ENCODE measurements at regions not wholly inside any gene's neighbourhood (a gene's known extent, or its start where the extent isn't known, plus 50 kb on each side); places are given as distances from the start of the nearest gene placed in this dataset.

DNA sequence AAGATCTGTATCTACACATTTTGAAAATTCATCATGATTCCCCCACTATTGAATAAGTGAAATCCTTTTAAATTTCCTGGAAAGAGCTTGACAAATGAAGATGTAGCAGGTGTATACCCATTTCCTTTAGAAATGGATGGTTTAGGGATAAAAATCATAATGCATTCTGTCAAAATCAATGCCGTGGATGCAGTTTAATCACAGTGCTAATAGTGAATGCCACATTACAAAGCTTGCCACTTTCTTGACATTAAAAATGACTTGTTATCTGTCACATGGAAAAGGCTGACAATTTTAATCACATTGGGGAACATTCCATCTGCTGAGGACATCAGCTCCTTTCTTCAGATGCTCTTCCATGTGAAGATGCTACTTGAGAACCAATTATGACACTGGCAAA lies 229.6 kb downstream of the GPAM start:
- TF ChIP-seq MAFK (IDR thresholded peaks at IDR 0.05; ENCODE audit: partially characterized antibody) (no peak), RFX5 (IDR thresholded peaks at IDR 0.05) (no peak)
- TF ChIP-seq, protein P1, sequence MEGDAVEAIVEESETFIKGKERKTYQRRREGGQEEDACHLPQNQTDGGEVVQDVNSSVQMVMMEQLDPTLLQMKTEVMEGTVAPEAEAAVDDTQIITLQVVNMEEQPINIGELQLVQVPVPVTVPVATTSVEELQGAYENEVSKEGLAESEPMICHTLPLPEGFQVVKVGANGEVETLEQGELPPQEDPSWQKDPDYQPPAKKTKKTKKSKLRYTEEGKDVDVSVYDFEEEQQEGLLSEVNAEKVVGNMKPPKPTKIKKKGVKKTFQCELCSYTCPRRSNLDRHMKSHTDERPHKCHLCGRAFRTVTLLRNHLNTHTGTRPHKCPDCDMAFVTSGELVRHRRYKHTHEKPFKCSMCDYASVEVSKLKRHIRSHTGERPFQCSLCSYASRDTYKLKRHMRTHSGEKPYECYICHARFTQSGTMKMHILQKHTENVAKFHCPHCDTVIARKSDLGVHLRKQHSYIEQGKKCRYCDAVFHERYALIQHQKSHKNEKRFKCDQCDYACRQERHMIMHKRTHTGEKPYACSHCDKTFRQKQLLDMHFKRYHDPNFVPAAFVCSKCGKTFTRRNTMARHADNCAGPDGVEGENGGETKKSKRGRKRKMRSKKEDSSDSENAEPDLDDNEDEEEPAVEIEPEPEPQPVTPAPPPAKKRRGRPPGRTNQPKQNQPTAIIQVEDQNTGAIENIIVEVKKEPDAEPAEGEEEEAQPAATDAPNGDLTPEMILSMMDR (IDR thresholded peaks at IDR 0.05) = no peak
